HCT116 (cell line): ENCODE measurements at regions not wholly inside any gene's neighbourhood (a gene's known extent, or its start where the extent isn't known, plus 50 kb on each side); places are given as distances from the start of the nearest gene placed in this dataset.

ENCODE experiments used
- ATAC-seq: fragments of 200-7000 bp; cut with Tn5 transposase; 2 replicates; pipeline ENCODE4 v1.9.1; 2020; ENCODE audit warnings: mild to moderate bottlenecking, moderate library complexity
- BruUV-seq: library from RNA; stranded (reverse); fragments of 400-500 nt; replicated peaks from 2 replicates; lab custom pipeline; 2021; lab: Mats Ljungman, UMichigan
- CTCF ChIA-PET: fragments of 300-600 bp; sonication (Branson Sonifier 250); formaldehyde crosslinking; loops from one replicate; lab custom pipeline; 2021; ENCODE audit warnings: antibody characterized with exemption; lab: Charles Lee
- POLR2A ChIA-PET: fragments of 300-600, 350-600 bp; sonication (Branson Sonifier 250); formaldehyde crosslinking; loops from one replicate; lab custom pipeline; 2021; ENCODE audit warnings: antibody characterized with exemption; lab: Charles Lee
- RAD21 ChIA-PET, 2 experiments: fragments of 300-600 bp; sonication (Branson Sonifier 250); formaldehyde crosslinking; loops; one replicate each; lab custom pipeline; 2023; ENCODE audit warnings: low total read pairs in 2 of 2; ENCODE audit not compliant: uncharacterized antibody in 2 of 2, unreplicated experiment in 2 of 2, low non-redundant PET in 1 of 2; lab: Charles Lee
- DNase-seq: peaks from one replicate; pipeline ENCODE4 v3.0.0-alpha.2; 2010; ENCODE audit warnings: low read depth, low spot score
- H2AFZ ChIP-seq: fragments of 200-600 bp; shearing (Covaris generic), sonication (generic); 2 replicates; pipeline ENCODE4 v1.6.1; 2017; ENCODE audit warnings: low read depth, mixed run types, mixed read lengths, antibody characterized with exemption, low read length; ENCODE audit not compliant: poor library complexity, severe bottlenecking
- H3K27ac ChIP-seq: 2 replicates; pipeline ENCODE4 v1.5.1; 2012; ENCODE audit warnings: low read depth, low read length
- H3K27me3 ChIP-seq: fragments of 200-600 bp; sonication (generic); 2 replicates; pipeline ENCODE4 v1.6.1; 2016; ENCODE audit warnings: mixed run types, low read length, mixed read lengths; ENCODE audit not compliant: insufficient read depth
- H3K36me3 ChIP-seq, 2 experiments: fragments of 200-500 bp in 1 of 2; fragments of 200-600 bp in 1 of 2; sonication (Bioruptor generic) in 1 of 2; sonication (generic) in 1 of 2; 2 replicates each; pipeline versions ENCODE4 v1.5.1 to v1.6.1; 2014 to 2016; ENCODE audit warnings: low read length in 2 of 2, inconsistent platforms in 1 of 2, mixed read lengths in 1 of 2, mixed run types in 1 of 2; ENCODE audit not compliant: insufficient read depth in 2 of 2, control insufficient read depth in 1 of 2
- H3K4me1 ChIP-seq, 2 experiments: fragments of 200-600 bp in 1 of 2; sonication (generic) in 1 of 2; 2 replicates each; pipeline versions ENCODE4 v1.5.1 to v1.6.1; 2012 to 2017; ENCODE audit warnings: low read length in 2 of 2, inconsistent platforms in 1 of 2, mild to moderate bottlenecking in 1 of 2, mixed read lengths in 1 of 2, mixed run types in 1 of 2, moderate library complexity in 1 of 2; ENCODE audit not compliant: insufficient read depth in 2 of 2, control insufficient read depth in 1 of 2
- H3K4me2 ChIP-seq: fragments of 200-600 bp; sonication (generic); 2 replicates; pipeline ENCODE4 v1.6.1; 2017; ENCODE audit warnings: mixed run types, low read length, mixed read lengths
- H3K4me3 ChIP-seq, 2 experiments: fragments of 200-600 bp in 1 of 2; sonication (generic) in 1 of 2; replicated peaks in 1 of 2; 2 replicates each; pipeline ENCODE4 v1.5.1; 2011 to 2016; ENCODE audit warnings: low read length in 2 of 2, control low read depth in 1 of 2, low read depth in 1 of 2, mild to moderate bottlenecking in 1 of 2, mixed read lengths in 1 of 2, mixed run types in 1 of 2
- H3K79me2 ChIP-seq: fragments of 200-600 bp; sonication (generic); 2 replicates; pipeline ENCODE4 v1.6.1; 2017; ENCODE audit warnings: mild to moderate bottlenecking, mixed run types, low read length, moderate library complexity, mixed read lengths; ENCODE audit not compliant: insufficient read depth
- H3K9ac ChIP-seq: fragments of 200-600 bp; sonication (generic); 2 replicates; pipeline ENCODE4 v1.6.1; 2016; ENCODE audit warnings: low read length, mixed read lengths
- H3K9me2 ChIP-seq: fragments of 200-600 bp; sonication (generic), shearing (Covaris generic); 2 replicates; pipeline ENCODE4 v1.6.1; 2017; ENCODE audit warnings: mixed run types, mild to moderate bottlenecking, moderate library complexity; ENCODE audit not compliant: insufficient read depth
- H3K9me3 ChIP-seq, 2 experiments: fragments of 200-500 bp in 1 of 2; fragments of 200-600 bp in 1 of 2; sonication (Bioruptor generic) in 1 of 2; sonication (generic) in 1 of 2; 2 replicates each; pipeline ENCODE4 v1.6.1; 2014 to 2017; ENCODE audit warnings: low read length in 2 of 2, mixed read lengths in 2 of 2, inconsistent platforms in 1 of 2, low read depth in 1 of 2, mild to moderate bottlenecking in 1 of 2, mixed run types in 1 of 2, moderate library complexity in 1 of 2; ENCODE audit not compliant: control insufficient read depth in 1 of 2, insufficient read depth in 1 of 2
- H4K20me1 ChIP-seq: fragments of 200-600 bp; sonication (generic), shearing (Covaris generic); 2 replicates; pipeline ENCODE4 v1.6.1; 2017; ENCODE audit warnings: mixed run types, mild to moderate bottlenecking, moderate library complexity; ENCODE audit not compliant: insufficient read depth
- CEBPB ChIP-seq: IDR thresholded peaks from 2 replicates; pipeline ENCODE4 v1.6.1; 2012; ENCODE audit warnings: low read depth
- EGR1 ChIP-seq: IDR thresholded peaks from 2 replicates; pipeline ENCODE4 v1.6.1; 2012; ENCODE audit warnings: low read depth
- FOSL1 ChIP-seq: IDR thresholded peaks from 2 replicates; pipeline ENCODE4 v1.6.1; 2012; ENCODE audit warnings: low read depth
- JUND ChIP-seq: IDR thresholded peaks from 2 replicates; pipeline ENCODE4 v1.6.1; 2012
- POLR2A ChIP-seq: IDR thresholded peaks from 2 replicates; pipeline ENCODE4 v1.7.0; 2011; ENCODE audit warnings: borderline replicate concordance; ENCODE audit not compliant: insufficient read depth, insufficient read length; ENCODE audit errors: extremely low read depth
- SIN3A ChIP-seq: IDR thresholded peaks from 2 replicates; pipeline ENCODE4 v1.6.1; 2012; ENCODE audit warnings: low read depth
- SP1 ChIP-seq: IDR thresholded peaks from 2 replicates; pipeline ENCODE4 v1.6.1; 2012; ENCODE audit warnings: low read depth
- ZFX ChIP-seq: fragments of 450-650 bp; IDR thresholded peaks from 2 replicates; pipeline ENCODE4 v1.6.1; 2017
- ZNF274 ChIP-seq: fragments of 200-500 bp; sonication (Bioruptor generic); IDR thresholded peaks from 2 replicates; pipeline ENCODE4 v1.6.1; 2014; ENCODE audit warnings: mild to moderate bottlenecking, low read depth, low read length, inconsistent platforms
- intact Hi-C: fragments of 100-400 bp; cut with micrococcal nuclease; formaldehyde crosslinking; loops from 2 replicates; pipeline ENCODE4 v1.10.0; 2022
- TF ChIP-seq, protein P1 (sequence below): IDR thresholded peaks from 2 replicates; pipeline ENCODE4 v1.6.1; 2012; ENCODE audit warnings: low read depth

DNA sequence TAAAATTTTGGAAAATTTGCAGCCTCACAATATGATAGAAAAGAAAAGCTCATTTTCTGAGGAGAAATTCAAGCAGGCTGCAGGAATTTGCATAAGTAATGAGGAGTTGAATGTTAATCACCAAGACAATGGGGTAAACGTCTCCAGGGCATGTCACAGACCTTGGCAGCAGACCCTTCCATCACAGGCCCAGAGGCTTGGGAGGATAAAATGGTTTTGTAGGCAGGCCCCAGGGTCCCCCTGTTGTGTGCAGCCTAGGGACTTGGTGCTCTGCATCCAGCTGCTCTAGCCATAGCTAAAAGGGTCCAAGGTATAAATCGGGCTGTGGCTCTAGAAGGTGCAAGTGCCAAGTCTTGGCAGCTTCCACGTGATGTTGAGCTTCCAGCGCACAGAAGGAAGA is 112.2 kb upstream of the FMN2 start:
- intact Hi-C loops = no loop called here
- Histone ChIP-seq H3K4me1 (no peaks in the 10 kb centered on the region), H3K9me3 (peaks cover 0 to 8% of the 10 kb centered on the region in 2 experiments; a peak in 1 of 4 replicates), H4K20me1 (no peaks in the 10 kb centered on the region), H3K4me2 (no peak overlapping the region), H3K79me2 (no peaks in the 10 kb centered on the region), H3K27me3 (no peaks in the 10 kb centered on the region)
- DNase-seq (no peak), ATAC-seq (no peak)
- ChIA-PET POLR2A (no interaction called here), RAD21 (no interaction called here)
- no TSS peak for BruUV-seq
- no peak for TF ChIP-seq EGR1
- no peak for TF ChIP-seq SP1
- TF ChIP-seq JUND = no peak
- TF ChIP-seq CEBPB = no peak
- TF ChIP-seq, protein P1, sequence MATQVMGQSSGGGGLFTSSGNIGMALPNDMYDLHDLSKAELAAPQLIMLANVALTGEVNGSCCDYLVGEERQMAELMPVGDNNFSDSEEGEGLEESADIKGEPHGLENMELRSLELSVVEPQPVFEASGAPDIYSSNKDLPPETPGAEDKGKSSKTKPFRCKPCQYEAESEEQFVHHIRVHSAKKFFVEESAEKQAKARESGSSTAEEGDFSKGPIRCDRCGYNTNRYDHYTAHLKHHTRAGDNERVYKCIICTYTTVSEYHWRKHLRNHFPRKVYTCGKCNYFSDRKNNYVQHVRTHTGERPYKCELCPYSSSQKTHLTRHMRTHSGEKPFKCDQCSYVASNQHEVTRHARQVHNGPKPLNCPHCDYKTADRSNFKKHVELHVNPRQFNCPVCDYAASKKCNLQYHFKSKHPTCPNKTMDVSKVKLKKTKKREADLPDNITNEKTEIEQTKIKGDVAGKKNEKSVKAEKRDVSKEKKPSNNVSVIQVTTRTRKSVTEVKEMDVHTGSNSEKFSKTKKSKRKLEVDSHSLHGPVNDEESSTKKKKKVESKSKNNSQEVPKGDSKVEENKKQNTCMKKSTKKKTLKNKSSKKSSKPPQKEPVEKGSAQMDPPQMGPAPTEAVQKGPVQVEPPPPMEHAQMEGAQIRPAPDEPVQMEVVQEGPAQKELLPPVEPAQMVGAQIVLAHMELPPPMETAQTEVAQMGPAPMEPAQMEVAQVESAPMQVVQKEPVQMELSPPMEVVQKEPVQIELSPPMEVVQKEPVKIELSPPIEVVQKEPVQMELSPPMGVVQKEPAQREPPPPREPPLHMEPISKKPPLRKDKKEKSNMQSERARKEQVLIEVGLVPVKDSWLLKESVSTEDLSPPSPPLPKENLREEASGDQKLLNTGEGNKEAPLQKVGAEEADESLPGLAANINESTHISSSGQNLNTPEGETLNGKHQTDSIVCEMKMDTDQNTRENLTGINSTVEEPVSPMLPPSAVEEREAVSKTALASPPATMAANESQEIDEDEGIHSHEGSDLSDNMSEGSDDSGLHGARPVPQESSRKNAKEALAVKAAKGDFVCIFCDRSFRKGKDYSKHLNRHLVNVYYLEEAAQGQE = no peak
- TF ChIP-seq SIN3A = no peak
- no peak for TF ChIP-seq POLR2A
- TF ChIP-seq FOSL1 = no peak
- no peak for TF ChIP-seq ZNF274
- TF ChIP-seq ZFX = no peak
- TF ChIP-seq, all 23 proteins: peak for 0
- Histone ChIP-seq H3K27ac (no peak overlapping the region), H3K4me3 (no peak overlapping the region), H3K36me3 (no peaks in the 10 kb centered on the region), H2AFZ (no peak overlapping the region), H3K9ac (no peak overlapping the region), H3K9me2 (no peaks in the 10 kb centered on the region)
- CTCF ChIA-PET = no interaction called here
